Stimulated activated CD4-positive, alpha-beta T cell treated with anti-CD3 and anti-CD28 coated beads, Interleukin-15, amount 100 ng/mL, for 48 hours (primary cell): ENCODE measurements at regions not wholly inside any gene's neighbourhood (a gene's known extent, or its start where the extent isn't known, plus 50 kb on each side); places are given as distances from the start of the nearest gene placed in this dataset.

Experiments used
- DNase-seq, 2 donors: peaks; one replicate each; pipeline ENCODE4 v3.0.0-alpha.2; 2020; ENCODE audit warnings: low read depth in 2 of 2

GRCh38 chr12:24723759-24724158 is 225.1 kb downstream of the BCAT1 start:
- no peak for DNase-seq

GRCh38 chr12:24721191-24721590 is 227.7 kb downstream of the BCAT1 start:
- DNase-seq, result no peak

GRCh38 chr12:24719293-24719721 is 229.6 kb downstream of the BCAT1 start:
- peak; percentile 24 to 40 for DNase-seq

GRCh38 chr12:24718617-24719016 is 230.3 kb downstream of the BCAT1 start:
- no peak for DNase-seq

- DNase-seq, result no peak
These were observed 234.7 kb downstream of the BCAT1 start for GRCh38 chr12:24714237-24714636.

GRCh38 chr12:24711056-24712008 is 237.6 kb downstream of the BCAT1 start:
- no peak for DNase-seq

- DNase-seq, result no peak
These were observed 239.7 kb downstream of the BCAT1 start for GRCh38 chr12:24709216-24709615.

- DNase-seq, result no peak
These were observed 240.2 kb downstream of the BCAT1 start for GRCh38 chr12:24708718-24709117.

GRCh38 chr12:24708043-24708442 is 240.9 kb downstream of the BCAT1 start:
- no peak for DNase-seq

GRCh38 chr12:24707334-24707733 is 241.6 kb downstream of the BCAT1 start:
- no peak for DNase-seq

GRCh38 chr12:24705741-24706358 is 243.1 kb downstream of the BCAT1 start:
- DNase-seq, result no peak

GRCh38 chr12:24705216-24705615 is 243.7 kb downstream of the BCAT1 start:
- no peak for DNase-seq

- DNase-seq, result no peak
These were observed 247.6 kb downstream of the BCAT1 start for GRCh38 chr12:24701343-24701742.

- DNase-seq, result no peak
These were observed 249.9 kb downstream of the BCAT1 start for GRCh38 chr12:24698972-24699371.

- DNase-seq, result no peak
These were observed 251.1 kb downstream of the BCAT1 start for GRCh38 chr12:24697769-24698168.

GRCh38 chr12:24697295-24697694 is 251.6 kb downstream of the BCAT1 start:
- no peak for DNase-seq

GRCh38 chr12:24696800-24697199 is 252.1 kb downstream of the BCAT1 start:
- DNase-seq, result no peak

- DNase-seq, result no peak
These were observed 253.1 kb downstream of the BCAT1 start for GRCh38 chr12:24695657-24696329.

GRCh38 chr12:24695103-24695502 is 253.8 kb downstream of the BCAT1 start:
- DNase-seq, result no peak

- DNase-seq, result no peak
These were observed 260.3 kb downstream of the BCAT1 start for GRCh38 chr12:24688601-24689000.

- no peak for DNase-seq
These were observed 267.3 kb downstream of the BCAT1 start for GRCh38 chr12:24681570-24681969.

GRCh38 chr12:24679126-24679525 is 269.8 kb downstream of the BCAT1 start:
- no peak for DNase-seq

- DNase-seq, result no peak
These were observed 270.5 kb downstream of the BCAT1 start for GRCh38 chr12:24678436-24678835.
